BJ (cell line): ENCODE measurements at regions not wholly inside any gene's neighbourhood (a gene's known extent, or its start where the extent isn't known, plus 50 kb on each side); places are given as distances from the start of the nearest gene placed in this dataset.

ENCODE experiments used
- CTCF ChIA-PET: fragments of 350-600 bp; formaldehyde crosslinking; extraction: SDS; loops from one replicate; lab custom pipeline; 2021; ENCODE audit warnings: antibody characterized with exemption, inconsistent platforms; lab: Yijun Ruan, JAX
- POLR2A ChIA-PET: fragments of 300-600 bp; sonication (Branson Sonifier 250); formaldehyde crosslinking; extraction: SDS; loops from one replicate; lab custom pipeline; 2021; ENCODE audit warnings: antibody characterized with exemption; lab: Charles Lee
- DNase-seq: peaks from one replicate; pipeline ENCODE4 v3.0.0-alpha.2; 2011; ENCODE audit warnings: low read depth
- H3K27me3 ChIP-seq: 2 replicates; pipeline ENCODE4 v1.6.0; 2011; ENCODE audit warnings: low read length; ENCODE audit not compliant: control insufficient read depth, insufficient read depth
- H3K36me3 ChIP-seq: 2 replicates; pipeline ENCODE4 v1.5.1; 2011; ENCODE audit warnings: low read length; ENCODE audit not compliant: control insufficient read depth, insufficient read depth
- H3K4me3 ChIP-seq: 2 replicates; pipeline ENCODE4 v1.5.1; 2011; ENCODE audit warnings: low read depth, mild to moderate bottlenecking, control low read depth, low read length
- TF ChIP-seq, protein P1 (sequence below): IDR thresholded peaks from 2 replicates; pipeline ENCODE4 v1.5.1; 2011; ENCODE audit warnings: low read depth, mild to moderate bottlenecking, control low read depth, inconsistent platforms, low read length, moderate library complexity; ENCODE audit not compliant: insufficient read depth

DNA sequence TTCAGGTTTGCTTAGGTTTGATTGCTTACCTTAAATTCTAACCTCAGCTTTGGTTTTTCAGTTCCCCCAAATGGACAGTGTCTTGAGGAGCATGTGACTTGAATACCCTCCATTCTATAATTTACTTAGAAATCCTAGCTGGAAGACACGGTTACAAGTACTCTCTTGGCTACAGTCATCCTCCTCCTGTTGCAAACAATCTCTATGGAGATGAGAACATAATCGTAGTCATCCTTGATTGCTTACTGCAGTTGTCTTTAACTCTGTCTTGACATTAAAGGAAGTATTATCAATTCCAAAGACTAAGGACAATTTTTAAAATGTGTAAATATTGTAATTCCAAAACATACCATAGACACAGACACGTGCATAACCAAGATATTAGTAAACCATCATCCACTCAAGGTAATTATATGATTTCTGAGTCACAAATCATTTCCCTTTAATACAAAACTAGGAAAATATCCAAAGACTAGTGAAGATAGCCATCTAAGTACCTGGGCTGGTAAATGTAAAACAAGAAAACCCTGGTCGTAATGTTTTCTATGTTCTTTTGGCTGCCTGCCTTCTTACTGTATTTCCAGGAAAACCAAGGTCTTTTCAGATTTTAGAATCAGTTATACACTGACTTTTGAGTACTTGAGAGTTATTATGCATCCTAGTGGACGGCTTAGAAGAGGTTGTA, 149.9 kb downstream of the CHRM3 start:
- no peak for DNase-seq
- H3K27me3 ChIP-seq, result no peaks in the 10 kb centered on the region
- POLR2A ChIA-PET, result no interaction called here
- no peak overlapping the region for H3K4me3 ChIP-seq
- no peaks in the 10 kb centered on the region for H3K36me3 ChIP-seq
- CTCF ChIA-PET, result no interaction called here
- TF ChIP-seq, protein P1, sequence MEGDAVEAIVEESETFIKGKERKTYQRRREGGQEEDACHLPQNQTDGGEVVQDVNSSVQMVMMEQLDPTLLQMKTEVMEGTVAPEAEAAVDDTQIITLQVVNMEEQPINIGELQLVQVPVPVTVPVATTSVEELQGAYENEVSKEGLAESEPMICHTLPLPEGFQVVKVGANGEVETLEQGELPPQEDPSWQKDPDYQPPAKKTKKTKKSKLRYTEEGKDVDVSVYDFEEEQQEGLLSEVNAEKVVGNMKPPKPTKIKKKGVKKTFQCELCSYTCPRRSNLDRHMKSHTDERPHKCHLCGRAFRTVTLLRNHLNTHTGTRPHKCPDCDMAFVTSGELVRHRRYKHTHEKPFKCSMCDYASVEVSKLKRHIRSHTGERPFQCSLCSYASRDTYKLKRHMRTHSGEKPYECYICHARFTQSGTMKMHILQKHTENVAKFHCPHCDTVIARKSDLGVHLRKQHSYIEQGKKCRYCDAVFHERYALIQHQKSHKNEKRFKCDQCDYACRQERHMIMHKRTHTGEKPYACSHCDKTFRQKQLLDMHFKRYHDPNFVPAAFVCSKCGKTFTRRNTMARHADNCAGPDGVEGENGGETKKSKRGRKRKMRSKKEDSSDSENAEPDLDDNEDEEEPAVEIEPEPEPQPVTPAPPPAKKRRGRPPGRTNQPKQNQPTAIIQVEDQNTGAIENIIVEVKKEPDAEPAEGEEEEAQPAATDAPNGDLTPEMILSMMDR, result no peak

DNA sequence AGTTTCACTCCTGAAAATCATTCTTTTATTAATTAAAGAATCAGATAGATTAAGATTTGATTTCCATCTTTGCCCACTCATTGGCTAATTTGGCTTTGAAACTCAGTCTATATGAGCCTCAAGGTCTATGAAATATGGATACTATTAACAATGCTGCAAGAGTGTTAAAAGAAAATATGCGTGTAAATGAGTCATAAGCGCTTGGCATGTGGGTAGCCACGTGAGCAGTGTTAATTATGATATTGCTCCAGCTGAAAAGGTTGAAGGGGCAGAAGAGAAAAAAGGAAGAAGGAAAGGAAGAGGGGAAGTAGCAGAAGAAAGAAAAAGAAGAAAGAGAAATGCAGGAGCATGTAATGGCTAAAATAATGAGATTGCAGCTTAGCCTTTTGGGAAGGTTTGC, 151.4 kb downstream of the CHRM3 start:
- ChIA-PET CTCF (interaction anchor here (1.1 kb wide), 1 partner anchor 9 kb away, joined by 3 read pairs; no protein-coding TSS in a partner anchor), POLR2A (no interaction called here)
- DNase-seq, result no peak
- H3K36me3 ChIP-seq, result no peaks in the 10 kb centered on the region
- H3K27me3 ChIP-seq, result no peaks in the 10 kb centered on the region
- TF ChIP-seq, protein P1, result no peak
- no peak overlapping the region for H3K4me3 ChIP-seq

DNA sequence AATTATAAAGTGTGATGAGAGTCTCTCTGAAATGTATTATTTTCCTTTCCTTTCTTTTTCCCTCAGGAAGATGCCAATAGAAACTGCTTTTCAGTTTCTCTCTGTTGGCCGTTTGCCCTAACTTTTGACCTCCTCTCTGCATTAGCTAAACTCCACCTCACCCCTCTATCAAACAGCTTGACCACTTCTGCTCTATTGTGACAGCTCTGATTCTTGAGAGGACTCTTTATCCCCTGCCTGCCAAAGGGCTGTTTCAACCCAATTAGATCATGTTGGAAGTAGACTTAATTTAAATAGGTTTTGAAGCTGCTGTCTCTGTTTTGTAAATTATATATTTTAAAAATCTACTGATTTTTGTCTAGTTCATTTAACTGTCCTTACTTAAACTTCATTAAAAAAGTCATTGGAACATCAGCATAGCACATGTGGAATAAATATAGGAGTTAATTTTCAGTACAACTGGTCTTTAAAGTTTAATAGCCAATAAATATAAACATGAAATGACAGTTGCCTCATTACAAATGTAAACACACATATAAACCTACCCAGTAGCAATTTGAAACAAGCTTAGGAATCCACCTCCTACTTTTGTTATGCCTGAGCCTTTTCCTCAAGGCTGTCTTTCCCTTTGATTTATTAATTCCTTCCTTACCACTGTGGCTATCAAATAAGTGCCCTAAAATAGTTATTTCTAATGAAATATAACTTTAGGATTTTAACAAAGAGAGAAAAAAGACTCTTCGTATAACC, 152.0 kb downstream of the CHRM3 start:
- ChIA-PET POLR2A (no interaction called here), CTCF (interaction anchor here (1.1 kb wide), 1 partner anchor 10 kb away, joined by 3 read pairs; no protein-coding TSS in a partner anchor)
- Histone ChIP-seq H3K36me3 (no peaks in the 10 kb centered on the region), H3K4me3 (no peak overlapping the region), H3K27me3 (no peaks in the 10 kb centered on the region)
- no peak for DNase-seq
- TF ChIP-seq, protein P1, result no peak

DNA sequence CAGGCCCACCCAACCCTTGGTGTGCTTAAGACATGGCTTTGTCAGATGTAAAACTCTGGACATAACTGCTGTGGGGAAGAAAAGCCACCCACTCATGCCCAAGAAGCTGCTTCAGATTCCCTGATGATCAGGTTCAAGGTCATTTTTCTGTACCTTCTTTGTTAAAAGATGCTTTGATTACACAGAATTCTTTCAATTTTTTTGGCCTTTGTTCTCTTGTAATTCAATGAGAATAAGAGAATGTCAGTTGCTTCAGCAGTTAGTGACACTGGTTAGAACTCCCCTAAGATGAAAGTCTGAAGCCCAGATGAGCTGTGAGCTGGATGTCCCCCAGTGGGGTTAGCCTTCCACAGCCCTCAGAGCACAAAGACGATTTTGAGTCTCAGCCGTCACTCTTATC, 152.7 kb downstream of the CHRM3 start:
- no peak for DNase-seq
- Histone ChIP-seq H3K27me3 (no peaks in the 10 kb centered on the region), H3K4me3 (no peak overlapping the region), H3K36me3 (no peaks in the 10 kb centered on the region)
- TF ChIP-seq, protein P1, result no peak
- ChIA-PET CTCF (no interaction called here), POLR2A (no interaction called here)

DNA sequence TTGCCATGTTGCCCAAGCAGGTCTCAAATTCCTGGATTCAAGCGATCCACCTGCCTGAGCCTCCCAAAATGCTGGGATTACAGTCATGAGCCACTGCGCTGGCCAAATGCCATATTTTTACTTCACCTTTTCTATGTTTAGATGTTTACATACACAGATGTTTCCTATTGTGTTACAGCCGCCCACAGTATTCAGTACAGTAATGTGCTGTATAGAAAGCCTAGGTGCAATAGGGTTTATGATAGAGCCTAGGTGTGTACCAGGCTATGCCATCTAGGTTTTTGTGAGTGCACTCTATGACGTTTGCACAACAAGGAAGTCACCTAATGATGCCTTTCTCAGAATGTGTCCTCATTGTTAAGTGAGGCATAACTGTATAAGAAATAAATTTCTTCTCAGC, 153.4 kb downstream of the CHRM3 start:
- POLR2A ChIA-PET, result no interaction called here
- TF ChIP-seq, protein P1, result no peak
- H3K4me3 ChIP-seq, result no peak overlapping the region
- H3K27me3 ChIP-seq, result no peaks in the 10 kb centered on the region
- DNase-seq, result no peak
- CTCF ChIA-PET, result no interaction called here
- H3K36me3 ChIP-seq, result no peaks in the 10 kb centered on the region
